CD4-positive, alpha-beta T cell treated with Interleukin-21 for 1 hour (primary cell): ENCODE measurements at regions not wholly inside any gene's neighbourhood (a gene's known extent, or its start where the extent isn't known, plus 50 kb on each side); places are given as distances from the start of the nearest gene placed in this dataset.

Experiments used
- DNase-seq: peaks from one replicate; pipeline ENCODE4 v3.0.0-alpha.2; 2020

DNA sequence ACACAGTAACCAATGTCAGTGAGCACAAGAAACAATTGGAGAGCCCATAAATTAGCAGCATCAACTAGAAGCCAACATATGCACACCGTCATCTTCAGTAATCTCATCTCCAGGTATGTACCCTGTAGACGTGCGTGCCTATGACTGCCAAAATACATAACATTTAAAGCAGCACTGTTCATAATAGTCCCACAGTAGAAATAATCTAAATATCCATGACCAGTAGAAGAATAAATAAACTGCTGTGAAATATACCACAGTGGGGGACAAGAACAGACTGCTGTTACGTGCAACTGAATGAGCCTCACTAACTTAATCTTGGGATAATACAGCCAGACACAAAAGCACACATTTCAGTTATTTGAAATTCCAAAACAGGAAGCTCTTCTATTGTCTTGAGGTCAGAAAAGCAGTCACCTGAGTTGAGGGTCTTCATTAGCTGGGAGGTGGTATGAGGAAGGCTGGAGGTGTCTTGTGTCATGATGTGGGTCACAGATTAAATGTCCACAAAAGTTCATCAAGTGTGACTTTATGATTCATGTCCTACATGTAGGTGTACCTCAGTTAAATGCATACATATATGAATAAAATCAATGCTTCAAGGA, 454.2 kb upstream of the AKR1E2 start:
- no peak for DNase-seq

- DNase-seq = no peak
Measured at GRCh38 chr10:4370376-4370775, 455.6 kb upstream of the AKR1E2 start.

DNA sequence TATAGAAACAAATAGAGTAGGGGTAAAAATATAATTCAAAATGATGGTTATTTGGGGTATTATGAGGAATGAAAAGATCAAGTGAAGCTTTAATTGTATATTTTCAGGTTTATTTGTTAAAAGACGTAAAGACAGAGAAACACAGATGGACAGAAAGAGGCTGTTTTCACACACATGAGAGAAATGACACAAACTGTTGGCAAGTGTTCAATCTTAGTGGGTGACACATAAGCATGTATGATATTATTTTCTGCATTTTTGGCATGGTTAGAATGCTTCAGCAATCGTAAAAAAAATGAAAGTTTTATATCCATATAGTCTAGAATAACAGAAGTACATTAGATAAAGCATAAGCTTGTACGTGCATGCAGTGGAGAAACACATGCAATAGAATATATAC, 464.4 kb upstream of the AKR1E2 start:
- DNase-seq = no peak

DNA sequence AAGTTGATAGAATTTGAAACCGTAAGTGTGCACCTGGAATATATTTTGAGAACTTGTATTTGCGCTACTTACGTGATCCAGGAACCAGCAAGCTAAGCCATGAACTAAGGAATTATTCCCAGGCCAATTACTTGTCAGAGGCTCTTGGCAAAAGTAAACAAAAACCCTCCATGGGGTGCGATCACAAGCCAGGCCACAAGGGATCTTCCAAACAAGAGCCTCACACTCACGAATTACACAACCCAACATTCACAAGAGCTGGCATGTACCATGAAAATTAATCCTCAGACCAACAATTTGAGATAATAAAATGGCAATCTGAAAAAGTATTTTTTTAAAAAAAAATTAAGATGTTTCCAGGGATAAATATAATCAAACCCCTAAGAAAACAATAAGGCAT, 467.0 kb upstream of the AKR1E2 start:
- DNase-seq = no peak

DNA sequence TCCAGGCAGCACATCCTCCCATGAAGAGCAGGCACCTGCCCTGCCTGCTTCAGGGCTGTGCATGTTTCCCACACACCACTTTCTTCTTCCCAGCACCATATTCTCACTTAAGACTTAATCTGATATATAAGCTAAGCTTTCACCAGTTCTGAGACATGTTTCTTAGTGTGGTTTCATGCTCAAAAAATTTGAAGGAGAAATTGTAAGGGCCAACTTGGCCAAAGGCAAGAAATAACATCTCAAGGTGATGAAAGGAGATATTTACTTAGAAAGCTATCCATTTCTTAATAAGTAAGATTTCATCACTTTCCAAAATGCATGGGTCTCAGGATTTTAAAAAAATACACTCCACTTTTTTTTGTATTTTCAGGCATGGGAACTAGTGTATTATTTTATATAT, 468.1 kb upstream of the AKR1E2 start:
- DNase-seq = no peak

GRCh38 chr10:4355350-4355749, 470.7 kb upstream of the AKR1E2 start:
- DNase-seq = no peak

- DNase-seq = no peak
Measured at GRCh38 chr10:4354382-4354812, 471.6 kb upstream of the AKR1E2 start.

DNA sequence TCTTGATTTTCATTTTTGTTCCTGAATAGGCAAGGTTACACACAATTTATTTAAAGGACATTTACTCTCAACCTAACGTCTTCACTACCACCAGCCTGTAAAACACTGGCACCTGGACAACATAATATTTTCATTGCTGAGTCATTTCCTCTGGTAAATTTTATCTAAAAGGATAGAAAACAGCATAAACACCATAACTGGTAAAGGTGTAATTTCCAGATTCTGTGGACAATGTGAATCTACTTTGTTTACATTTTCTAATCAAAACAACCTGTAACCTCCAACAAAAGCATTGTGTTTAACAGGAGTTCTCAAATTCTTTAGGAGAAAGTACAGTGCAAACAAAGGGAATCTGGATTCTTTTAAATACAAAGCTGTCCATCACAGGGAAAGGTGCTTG, 472.0 kb upstream of the AKR1E2 start:
- no peak for DNase-seq

GRCh38 chr10:4353059-4353655, 472.9 kb upstream of the AKR1E2 start:
- no peak for DNase-seq

DNA sequence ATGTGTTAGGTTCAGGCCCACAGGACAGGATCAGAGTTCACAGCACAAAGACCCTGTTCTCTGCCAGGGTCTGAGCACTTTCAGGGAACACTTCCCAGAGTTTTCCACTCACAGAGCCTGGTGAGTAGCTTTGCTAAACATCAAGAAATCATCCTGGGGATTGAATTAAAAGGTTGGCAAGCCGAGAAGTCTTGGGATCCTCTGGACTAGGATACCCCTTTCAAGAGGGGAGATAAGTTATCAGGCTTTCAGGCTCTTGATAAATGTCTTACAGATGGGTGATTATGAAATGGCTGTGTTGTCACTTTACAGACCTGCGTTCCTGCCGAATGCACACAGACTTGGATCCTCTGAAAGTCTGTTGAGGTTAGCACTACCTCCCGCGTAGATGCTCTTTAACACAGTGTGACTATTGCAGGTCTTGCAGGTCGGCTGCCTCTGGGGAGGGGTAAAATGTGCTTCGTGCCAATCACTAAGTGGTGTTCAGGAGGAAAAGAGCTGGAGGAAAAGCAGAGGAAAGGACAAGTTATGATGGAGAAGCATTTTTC, 473.5 kb upstream of the AKR1E2 start:
- DNase-seq = no peak

GRCh38 chr10:4351723-4352413, 474.1 kb upstream of the AKR1E2 start:
- DNase-seq = no peak

- no peak for DNase-seq
Measured at GRCh38 chr10:4347397-4347796, 478.6 kb upstream of the AKR1E2 start.

DNA sequence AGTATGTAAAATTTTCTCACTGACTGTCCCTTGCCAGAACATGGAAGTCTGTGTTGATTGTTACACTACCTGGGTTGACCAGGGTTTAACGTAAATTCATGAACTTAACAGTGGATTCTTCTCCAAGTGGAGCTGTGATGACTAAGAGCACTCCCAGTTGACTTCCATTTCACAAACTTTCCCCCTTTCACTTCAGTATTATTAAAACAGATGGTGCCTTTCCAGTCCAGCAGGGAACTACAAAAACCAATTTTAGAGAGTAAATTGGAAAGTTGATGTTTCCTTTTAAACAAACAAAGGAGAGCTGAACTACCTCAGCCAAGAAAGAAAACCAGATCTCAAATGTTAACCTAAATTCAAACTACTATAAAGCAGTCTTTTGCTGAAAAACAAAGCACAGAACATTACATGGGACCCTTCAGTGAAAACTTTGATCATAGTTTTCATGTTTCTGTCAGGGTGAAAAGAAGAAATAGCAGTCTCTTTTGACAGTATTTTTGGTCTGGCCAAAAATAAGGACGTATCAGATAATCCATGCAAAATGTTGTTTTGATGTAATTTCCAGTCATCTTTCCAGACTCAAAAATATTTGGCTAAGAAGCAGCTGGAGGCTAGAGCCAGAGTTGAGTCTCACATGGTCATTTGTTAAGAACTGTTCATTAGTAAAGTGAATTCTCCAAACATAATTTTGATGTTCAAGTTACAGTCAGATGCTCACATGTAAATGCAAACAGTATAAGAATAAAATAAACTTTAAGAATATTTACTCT, 479.9 kb upstream of the AKR1E2 start:
- no peak for DNase-seq

DNA sequence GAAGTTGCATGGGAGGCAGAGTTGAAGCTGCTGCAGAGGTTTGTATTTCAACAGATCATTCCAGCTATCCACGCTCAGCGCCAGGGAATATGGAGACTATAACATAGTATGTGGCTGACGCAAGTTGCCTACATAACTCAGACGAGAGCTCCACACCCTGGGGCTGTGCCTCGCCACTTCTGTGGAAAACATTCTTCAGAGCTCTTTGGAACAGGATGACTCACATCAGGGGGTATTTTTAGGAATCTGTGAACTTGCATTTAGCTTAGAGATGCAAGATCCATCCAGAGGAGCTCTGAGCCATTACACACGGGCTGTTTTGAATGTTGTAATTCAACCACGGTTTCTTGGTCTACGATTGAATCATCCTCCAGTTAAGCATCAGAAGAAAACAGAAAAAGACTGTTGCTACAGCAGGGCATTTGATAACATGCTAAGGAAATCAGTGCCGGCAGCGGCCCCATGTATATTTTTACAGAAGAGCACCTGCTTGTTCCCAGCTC, 481.5 kb upstream of the AKR1E2 start:
- DNase-seq = no peak

DNA sequence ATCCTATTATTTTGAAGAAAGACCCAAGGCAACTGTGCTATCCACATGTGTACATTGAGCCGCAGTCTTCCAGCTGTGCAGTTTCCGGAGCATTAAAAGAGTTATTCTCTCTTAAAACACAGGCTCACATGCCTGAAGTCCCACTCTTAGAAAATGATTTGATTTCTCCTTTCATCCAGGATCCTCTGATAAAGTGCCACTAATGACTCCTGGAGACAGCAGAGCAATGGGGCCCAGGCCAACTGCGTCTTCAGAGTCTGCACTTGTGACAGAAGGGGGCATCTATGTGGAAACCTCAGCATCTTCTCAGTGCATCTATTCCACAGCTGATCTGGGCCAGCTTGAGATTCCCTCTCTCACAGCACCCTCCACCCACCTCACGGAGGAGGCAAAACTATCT, 482.1 kb upstream of the AKR1E2 start:
- no peak for DNase-seq

- DNase-seq = no peak
Measured at GRCh38 chr10:4343091-4343490, 482.9 kb upstream of the AKR1E2 start.

GRCh38 chr10:4338768-4339167, 487.2 kb upstream of the AKR1E2 start:
- DNase-seq = no peak

DNA sequence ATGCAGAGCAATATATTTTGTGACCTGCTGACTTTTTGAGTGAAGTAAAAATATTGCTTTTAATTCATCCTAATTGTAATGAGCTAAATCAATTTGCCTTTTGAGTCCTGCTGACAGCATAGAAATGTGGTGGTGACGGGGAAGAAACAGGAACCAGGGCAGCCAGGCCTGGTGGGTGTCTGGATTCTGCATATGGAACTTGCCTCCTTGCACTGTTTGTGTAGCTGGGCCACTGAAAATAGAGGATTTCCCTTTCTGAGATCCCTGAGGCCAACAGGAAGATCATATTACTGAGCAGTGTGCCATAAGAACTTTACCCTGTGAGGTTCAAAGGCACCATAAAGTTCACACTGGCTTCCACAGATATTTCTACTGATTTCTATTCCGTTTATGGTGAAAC, 488.4 kb upstream of the AKR1E2 start:
- DNase-seq = no peak

DNA sequence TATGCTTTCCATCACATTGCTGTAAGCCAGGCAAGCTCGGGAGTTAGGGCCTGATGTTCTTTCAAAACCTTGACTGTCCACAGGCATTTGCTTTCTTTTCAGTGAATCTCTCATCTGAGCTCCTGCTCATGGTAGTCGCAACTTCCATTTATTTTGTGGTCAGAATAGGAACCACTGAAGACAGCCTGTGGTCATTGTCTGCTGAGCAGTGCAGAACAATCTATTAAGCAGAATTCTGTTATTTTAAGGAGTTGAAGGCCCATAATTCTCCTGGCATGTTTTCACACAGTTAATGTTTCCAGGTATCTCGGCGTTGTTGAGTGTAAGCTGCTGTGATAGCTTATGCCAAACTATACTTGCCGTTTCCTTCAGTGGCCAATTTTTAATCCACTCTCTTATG, 491.1 kb upstream of the AKR1E2 start:
- no peak for DNase-seq

DNA sequence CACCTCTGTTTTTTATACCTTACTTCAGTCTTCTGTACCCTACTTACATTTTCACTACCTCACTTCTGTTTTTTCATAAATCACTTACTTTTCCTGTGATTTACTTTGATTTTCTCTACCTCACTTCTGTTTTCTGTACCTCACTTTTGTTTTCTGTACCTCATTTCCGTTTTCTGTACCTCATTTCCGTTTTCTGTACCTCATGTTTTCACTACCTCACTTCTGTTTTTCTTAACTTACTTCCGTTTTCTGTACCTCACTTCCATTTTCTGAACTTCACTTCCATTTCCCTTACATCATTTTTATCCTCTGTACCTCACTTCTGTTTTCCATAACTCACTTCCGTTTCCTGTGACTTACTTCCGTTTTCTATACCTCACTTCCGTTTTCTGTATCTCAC, 492.0 kb upstream of the AKR1E2 start:
- no peak for DNase-seq

GRCh38 chr10:4333459-4333894, 492.5 kb upstream of the AKR1E2 start:
- peak; percentile 14 for DNase-seq

DNA sequence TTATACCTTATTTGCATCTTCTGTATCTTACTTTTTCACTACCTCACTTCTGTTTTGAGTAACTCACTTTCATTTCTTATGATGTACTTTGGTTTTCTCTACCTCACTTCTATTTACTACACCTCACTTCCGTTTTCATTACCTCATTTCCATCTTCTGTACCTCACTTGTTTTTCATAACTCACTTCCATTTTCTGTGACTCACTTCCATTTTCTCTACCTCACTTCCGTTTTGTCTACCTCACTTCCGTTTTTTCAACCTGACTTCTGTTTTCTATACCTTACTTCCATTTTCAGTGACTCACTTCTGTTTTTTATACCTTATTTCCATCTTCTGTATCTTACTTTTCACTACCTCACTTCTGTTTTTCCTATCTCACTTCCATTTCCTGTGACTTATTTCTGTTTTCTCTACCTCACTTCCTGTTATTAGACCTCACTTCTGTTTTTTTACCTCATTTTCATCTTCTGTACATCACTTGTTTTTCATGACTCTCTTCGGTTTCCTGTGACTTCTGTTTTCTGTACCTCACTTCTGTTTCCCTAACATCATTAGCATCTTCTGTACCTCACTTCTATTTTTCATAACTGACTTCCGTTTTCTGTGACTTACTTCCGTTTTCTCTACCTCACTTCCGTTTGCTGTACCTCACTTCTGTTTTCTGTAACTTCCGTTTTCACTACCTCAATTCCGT, 493.1 kb upstream of the AKR1E2 start:
- DNase-seq = peak; percentile 28

DNA sequence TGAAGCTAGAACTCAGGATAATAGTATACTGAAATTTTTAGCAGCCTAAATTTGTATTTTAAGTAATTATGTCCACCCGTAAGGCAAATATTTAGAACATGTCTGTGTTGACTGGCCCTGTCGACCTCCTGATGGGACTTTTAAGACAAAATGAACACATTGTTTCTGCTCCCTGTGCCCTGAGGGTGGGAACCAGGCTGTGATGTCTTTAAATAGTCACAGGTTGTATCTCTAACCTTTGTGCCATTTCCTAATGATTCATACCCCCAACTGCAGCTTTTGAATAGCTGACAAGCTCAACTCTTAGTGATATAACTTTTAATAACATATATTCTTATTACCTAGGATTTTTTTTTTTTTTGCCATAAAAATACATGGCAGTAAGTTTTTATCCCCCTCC, 494.9 kb upstream of the AKR1E2 start:
- DNase-seq = no peak
